Testis (tissue), 2 donors: ENCODE measurements at regions not wholly inside any gene's neighbourhood (a gene's known extent, or its start where the extent isn't known, plus 50 kb on each side); places are given as distances from the start of the nearest gene placed in this dataset.

ENCODE experiments used
- DNase-seq: peaks from one replicate; pipeline ENCODE4 v3.0.0-alpha.2; 2019
- H3K27ac ChIP-seq, 2 donors: fragments of 200-600 bp; sonication (generic); one replicate each; pipeline ENCODE4 v1.5.1; 2019
- H3K27me3 ChIP-seq: fragments of 200-600 bp; sonication (generic); one replicate; pipeline ENCODE4 v1.5.1; 2019
- H3K36me3 ChIP-seq: fragments of 200-600 bp; sonication (generic); one replicate; pipeline ENCODE4 v1.5.1; 2017; ENCODE audit warnings: low read depth; ENCODE audit errors: missing control alignments
- H3K4me1 ChIP-seq: fragments of 200-600 bp; sonication (generic); one replicate; pipeline ENCODE4 v1.5.1; 2019
- H3K4me3 ChIP-seq, 2 donors: fragments of 200-600 bp; sonication (generic); one replicate each; pipeline ENCODE4 v1.5.1; 2017 to 2019
- H3K9me3 ChIP-seq: fragments of 200-600 bp; sonication (generic); one replicate; pipeline ENCODE4 v1.5.1; 2017
- CTCF ChIP-seq, 3 experiments: fragments of 450-650 bp in 2 of 3; fragments of 200-600 bp in 1 of 3; sonication (generic) in 1 of 3; IDR thresholded peaks; one replicate each; pipeline ENCODE4 v1.5.1; 2016 to 2019; ENCODE audit warnings: antibody characterized with exemption in 3 of 3, mild to moderate bottlenecking in 2 of 3, moderate library complexity in 1 of 3
- POLR2A ChIP-seq: fragments of 450-650 bp; IDR thresholded peaks from one replicate; pipeline ENCODE4 v1.6.1; 2017; ENCODE audit warnings: antibody characterized with exemption, mild to moderate bottlenecking, moderate library complexity
- WGBS, 2 donors: methylation state at CpG; one replicate each; pipeline ENCODE4 v1.1.5; 2018; 5-methylcytosine and 5-hydroxymethylcytosine counted together
- intact Hi-C: fragments of 100-400 bp; cut with DNase I; formaldehyde crosslinking; loops from one replicate; pipeline ENCODE4 v1.15.1; 2023; ENCODE audit warnings: low total_unique reads

- TF ChIP-seq POLR2A = no peak
- no peak for TF ChIP-seq CTCF (IDR thresholded peaks at IDR 0.05)
- H3K27me3 ChIP-seq = no peaks in the 10 kb centered on the region
- H3K4me1 ChIP-seq = no peaks in the 10 kb centered on the region
- H3K9me3 ChIP-seq = no peaks in the 10 kb centered on the region
- intact Hi-C loops = no loop called here
- H3K4me3 ChIP-seq = no peak overlapping the region
- H3K27ac ChIP-seq = no peak overlapping the region
- H3K36me3 ChIP-seq = no peaks in the 10 kb centered on the region
- WGBS, 2 donors = 61 to 80% methylated on average over 17 to 33 of the region's 38 CpGs
- no peak for DNase-seq
These were observed 171.5 kb downstream of the NXNL2 start for GRCh38 chr9:88706193-88707113.

- Histone ChIP-seq H3K4me3 (no peak overlapping the region), H3K36me3 (no peaks in the 10 kb centered on the region), H3K27me3 (no peaks in the 10 kb centered on the region), H3K27ac (no peak overlapping the region), H3K4me1 (no peaks in the 10 kb centered on the region), H3K9me3 (no peaks in the 10 kb centered on the region)
- 96 to 100% methylated on average over 2 of the region's 2 CpGs for WGBS, 2 donors
- no peak for TF ChIP-seq POLR2A
- no peak for TF ChIP-seq CTCF (IDR thresholded peaks at IDR 0.05)
- no peak for DNase-seq
- intact Hi-C loops = no loop called here
These were observed 175.5 kb downstream of the NXNL2 start for GRCh38 chr9:88710449-88710848.

GRCh38 chr9:88711719-88712118 lies 176.7 kb downstream of the NXNL2 start:
- DNase-seq = no peak
- H3K4me1 ChIP-seq = no peaks in the 10 kb centered on the region
- TF ChIP-seq POLR2A = no peak
- no peak for TF ChIP-seq CTCF (IDR thresholded peaks at IDR 0.05)
- no peaks in the 10 kb centered on the region for H3K36me3 ChIP-seq
- no peaks in the 10 kb centered on the region for H3K9me3 ChIP-seq
- H3K27me3 ChIP-seq = no peaks in the 10 kb centered on the region
- H3K27ac ChIP-seq = no peak overlapping the region
- H3K4me3 ChIP-seq = no peak overlapping the region
- intact Hi-C loops = no loop called here

- Histone ChIP-seq H3K36me3 (no peaks in the 10 kb centered on the region), H3K9me3 (no peaks in the 10 kb centered on the region), H3K27me3 (no peaks in the 10 kb centered on the region), H3K4me1 (no peaks in the 10 kb centered on the region), H3K4me3 (no peak overlapping the region), H3K27ac (no peak overlapping the region)
- no peak for TF ChIP-seq CTCF (IDR thresholded peaks at IDR 0.05)
- TF ChIP-seq POLR2A = no peak
- no peak for DNase-seq
- WGBS, 2 donors = 79 to 85% methylated on average over 2 of the region's 2 CpGs
- intact Hi-C loops = no loop called here
These were observed 177.5 kb downstream of the NXNL2 start for GRCh38 chr9:88712484-88712883.

- H3K4me1 ChIP-seq = no peaks in the 10 kb centered on the region
- intact Hi-C loops = no loop called here
- H3K4me3 ChIP-seq = no peak overlapping the region
- H3K27ac ChIP-seq = no peak overlapping the region
- H3K36me3 ChIP-seq = no peaks in the 10 kb centered on the region
- TF ChIP-seq CTCF (IDR thresholded peaks at IDR 0.05) (no peak), POLR2A (no peak)
- H3K27me3 ChIP-seq = no peaks in the 10 kb centered on the region
- H3K9me3 ChIP-seq = no peaks in the 10 kb centered on the region
- no peak for DNase-seq
These were observed 178.0 kb downstream of the NXNL2 start for GRCh38 chr9:88713010-88713409.
